MV-4-11 (cell line): ENCODE measurements at regions not wholly inside any gene's neighbourhood (a gene's known extent, or its start where the extent isn't known, plus 50 kb on each side); places are given as distances from the start of the nearest gene placed in this dataset.

Experiments used
- DNase-seq: peaks from one replicate; lab custom pipeline; 2025; lab: John Stamatoyannopoulos, UW

GRCh38 chr12:111076611-111077451 lies 156.5 kb upstream of the MYL2 start:
- DNase-seq, result no peak

- no peak for DNase-seq
Measured at GRCh38 chr12:111076199-111076598, 155.8 kb upstream of the MYL2 start.

GRCh38 chr12:111074965-111075364 lies 154.6 kb upstream of the MYL2 start:
- no peak for DNase-seq

- DNase-seq, result no peak
Measured at GRCh38 chr12:111074559-111074958, 154.2 kb upstream of the MYL2 start.

- DNase-seq, result no peak
Measured at GRCh38 chr12:111073370-111073769, 153.0 kb upstream of the MYL2 start.

GRCh38 chr12:111072299-111072698 lies 151.9 kb upstream of the MYL2 start:
- DNase-seq, result no peak

- DNase-seq, result no peak
Measured at GRCh38 chr12:111069886-111070285, 149.5 kb upstream of the MYL2 start.

GRCh38 chr12:111068290-111068689 lies 147.9 kb upstream of the MYL2 start:
- no peak for DNase-seq

- no peak for DNase-seq
Measured at GRCh38 chr12:111067498-111067897, 147.1 kb upstream of the MYL2 start.

GRCh38 chr12:111066744-111067437 lies 146.5 kb upstream of the MYL2 start:
- DNase-seq, result no peak

GRCh38 chr12:111064982-111065381 lies 144.6 kb upstream of the MYL2 start:
- DNase-seq, result no peak

- DNase-seq, result no peak
Measured at GRCh38 chr12:111064154-111064553, 143.8 kb upstream of the MYL2 start.

- DNase-seq, result no peak
Measured at GRCh38 chr12:111063295-111064026, 143.1 kb upstream of the MYL2 start.

- DNase-seq, result no peak
Measured at GRCh38 chr12:111057701-111058425, 137.5 kb upstream of the MYL2 start.

GRCh38 chr12:111056618-111057521 lies 136.5 kb upstream of the MYL2 start:
- DNase-seq, result peak; percentile 95

GRCh38 chr12:111055181-111055880 lies 135.0 kb upstream of the MYL2 start:
- no peak for DNase-seq

- DNase-seq, result no peak
Measured at GRCh38 chr12:111048991-111049390, 128.6 kb upstream of the MYL2 start.

- DNase-seq, result no peak
Measured at GRCh38 chr12:111046896-111047295, 126.5 kb upstream of the MYL2 start.

- DNase-seq, result no peak
Measured at GRCh38 chr12:111045941-111046340, 125.6 kb upstream of the MYL2 start.

GRCh38 chr12:111041091-111041490 lies 120.7 kb upstream of the MYL2 start:
- DNase-seq, result no peak
